HG03378 (cell line): ENCODE measurements at regions not wholly inside any gene's neighbourhood (a gene's known extent, or its start where the extent isn't known, plus 50 kb on each side); places are given as distances from the start of the nearest gene placed in this dataset.
"Not testable (repeated sequence)": the region's sequence is repeated elsewhere in the genome, so short reads cannot be mapped to it uniquely, and the experiment has no call there.

ENCODE experiments used
- ATAC-seq: cut with Tn5 transposase; IDR thresholded peaks from one replicate; pipeline ENCODE4 v1.9.1; 2021; ENCODE audit warnings: mild to moderate bottlenecking, moderate library complexity; ENCODE audit not compliant: unreplicated experiment

- no peak for ATAC-seq
Observed at GRCh38 chr6:14880052-14880451, 365.8 kb upstream of the JARID2 start.

GRCh38 chr6:14880677-14881076, 365.2 kb upstream of the JARID2 start:
- ATAC-seq, result no peak

GRCh38 chr6:14881398-14881797, 364.5 kb upstream of the JARID2 start:
- no peak for ATAC-seq

GRCh38 chr6:14882394-14883026, 363.4 kb upstream of the JARID2 start:
- no peak for ATAC-seq

GRCh38 chr6:14883921-14884320, 361.9 kb upstream of the JARID2 start:
- no peak for ATAC-seq

GRCh38 chr6:14885498-14885897, 360.4 kb upstream of the JARID2 start:
- no peak for ATAC-seq

- ATAC-seq, result no peak
Observed at GRCh38 chr6:14887181-14887580, 358.7 kb upstream of the JARID2 start.

- no peak for ATAC-seq
Observed at GRCh38 chr6:14887986-14888574, 357.8 kb upstream of the JARID2 start.

- no peak for ATAC-seq
Observed at GRCh38 chr6:14888575-14889000, 357.3 kb upstream of the JARID2 start.

- ATAC-seq, result no peak
Observed at GRCh38 chr6:14889188-14889587, 356.7 kb upstream of the JARID2 start.

- ATAC-seq, result no peak
Observed at GRCh38 chr6:14889611-14890593, 356.0 kb upstream of the JARID2 start.

GRCh38 chr6:14891820-14892375, 354.0 kb upstream of the JARID2 start:
- ATAC-seq, result not testable (repeated sequence)

GRCh38 chr6:14894105-14894504, 351.8 kb upstream of the JARID2 start:
- no peak for ATAC-seq

GRCh38 chr6:14896475-14896874, 349.4 kb upstream of the JARID2 start:
- no peak for ATAC-seq

GRCh38 chr6:14897831-14898230, 348.0 kb upstream of the JARID2 start:
- ATAC-seq, result no peak

GRCh38 chr6:14899441-14899840, 346.4 kb upstream of the JARID2 start:
- ATAC-seq, result not testable (repeated sequence)

- no peak for ATAC-seq
Observed at GRCh38 chr6:14900919-14901318, 344.9 kb upstream of the JARID2 start.

GRCh38 chr6:14903176-14904038, 342.5 kb upstream of the JARID2 start:
- no peak for ATAC-seq

GRCh38 chr6:14905201-14905600, 340.7 kb upstream of the JARID2 start:
- ATAC-seq, result no peak

GRCh38 chr6:14906621-14907020, 339.2 kb upstream of the JARID2 start:
- no peak for ATAC-seq
